Heart left ventricle (tissue), 16 donors: ENCODE measurements at regions not wholly inside any gene's neighbourhood (a gene's known extent, or its start where the extent isn't known, plus 50 kb on each side); places are given as distances from the start of the nearest gene placed in this dataset.

Source experiments
- ATAC-seq, 4 donors: fragments of 200-7000 bp; cut with Tn5 transposase; one replicate each; pipeline ENCODE4 v1.9.1; 2020 to 2022; ENCODE audit warnings: moderate library complexity in 4 of 4, mild to moderate bottlenecking in 3 of 4, moderate number of reproducible peaks in 1 of 4
- DNase-seq, 5 donors: peaks; one replicate each; pipeline ENCODE4 v3.0.0-alpha.2; 2020
- H3K27ac ChIP-seq, 12 donors: fragments of 200-600 bp; sonication (generic) in 4 of 12; one replicate each; pipeline versions ENCODE4 v1.5.0 to v1.8.0; 2016 to 2022; ENCODE audit warnings: mild to moderate bottlenecking in 2 of 12
- H3K27me3 ChIP-seq, 9 donors: fragments of 200-600 bp; sonication (generic) in 2 of 9; one replicate each; pipeline versions ENCODE4 v1.5.1 to v1.8.0; 2016 to 2022; ENCODE audit warnings: mild to moderate bottlenecking in 3 of 9
- H3K36me3 ChIP-seq, 9 donors: fragments of 200-600 bp; sonication (generic) in 2 of 9; one replicate each; pipeline versions ENCODE4 v1.5.0 to v1.8.0; 2018 to 2022; ENCODE audit warnings: mild to moderate bottlenecking in 2 of 9
- H3K4me1 ChIP-seq, 12 donors: fragments of 200-600 bp; sonication (generic) in 4 of 12; one replicate each; pipeline versions ENCODE4 v1.5.0 to v1.8.0; 2016 to 2022; ENCODE audit warnings: mild to moderate bottlenecking in 3 of 12
- H3K4me3 ChIP-seq, 12 donors: fragments of 200-600 bp; sonication (generic) in 4 of 12; one replicate each; pipeline versions ENCODE4 v1.5.0 to v1.8.0; 2017 to 2022; ENCODE audit warnings: mild to moderate bottlenecking in 9 of 12, moderate library complexity in 4 of 12
- H3K9me3 ChIP-seq, 12 donors: fragments of 200-600 bp; sonication (generic) in 4 of 12; one replicate each; pipeline versions ENCODE4 v1.5.0 to v1.8.0; 2016 to 2022; ENCODE audit warnings: mild to moderate bottlenecking in 1 of 12
- POLR2A ChIP-seq, 2 donors: fragments of 450-650 bp; IDR thresholded peaks; one replicate each; pipeline ENCODE4 v1.6.1; 2017; ENCODE audit warnings: antibody characterized with exemption in 2 of 2, mild to moderate bottlenecking in 2 of 2, moderate library complexity in 2 of 2
- WGBS, 4 donors: extraction: QIAGEN DNeasy Blood & Tissue Kit in 2 of 4; methylation state at CpG; one replicate each; pipeline versions ENCODE4 v1.1.5 to v1.1.7; 2013 to 2018; 5-methylcytosine and 5-hydroxymethylcytosine counted together
- intact Hi-C, 10 donors: fragments of 100-400 bp; cut with DNase I; formaldehyde crosslinking; loops; one replicate each; pipeline versions ENCODE4 v1.11.1 to v1.14.2; 2022
- TF ChIP-seq, protein P1 (sequence below), 12 donors: fragments of 200-600 bp; sonication (generic) in 4 of 12; IDR thresholded peaks; one replicate each; pipeline versions ENCODE4 v1.5.0 to v1.8.0; 2018 to 2022; ENCODE audit warnings: antibody characterized with exemption in 12 of 12, mild to moderate bottlenecking in 5 of 12
- donor health status: ischemic (EF 13 %, LVEDD 7.1; RV severe dilation, severe dysfunction).
- donor health status: healthy with polysubstance abuse.
- donor health status: DM: no; HTN: yes; CAD: no.
- donor health status: DM: no; HTN: no; CAD: no.
- donor health status: ischemic (EF 25% LVEDD 6.9; RV normal size, moderate dysfunction).
- donor health status: ischemic (EF 25% LVEDD 5.7; RV mildly dilated, moderate dysfunction).
- donor health status: healthy.
- donor health status: DM: yes; HTN: yes; CAD: no.
- donor health status: ischemic (EF 35%, LVEDD 5.7; RV mildly dilated, moderate dysfunction).
- donor health status: nonischemic (EF 11% LVEDD 7.7; RV severe dilation, severe dysfunction).
- donor health status: DM: yes; HTN: yes; CAD: no.
- donor health status: PGD.
- donor health status: ischemic (EF 29% LVEDD 5.4; RV normal size, mild dysfunction).
- donor health status: nonischemic (EF 23%, LVEDD 6.1; RV moderate dilation, normal function).

DNA sequence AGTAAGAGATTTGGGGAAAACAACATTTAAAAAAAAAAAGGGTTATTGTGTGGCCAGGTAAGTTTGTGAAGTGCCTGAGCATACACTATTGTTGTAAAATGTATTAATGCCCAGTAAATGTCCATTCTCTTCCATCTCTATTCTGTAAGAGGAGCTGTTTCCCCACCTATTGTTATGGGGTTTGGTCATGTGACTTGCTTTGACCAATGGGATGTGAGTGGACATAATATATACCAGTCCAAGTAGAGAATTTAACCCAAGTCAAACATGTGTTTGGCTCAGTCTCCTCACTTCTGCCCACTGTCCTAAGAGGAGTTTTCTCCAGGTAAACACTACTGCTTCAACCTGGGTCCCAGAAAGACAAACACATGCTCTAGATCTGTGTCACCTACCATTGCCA, 377.1 kb downstream of the FOXA2 start:
- Histone ChIP-seq H3K36me3 (no peaks in the 10 kb centered on the region), H3K27me3 (peaks cover 0 to 8% (median 0%) of the 10 kb centered on the region in 9 donors), H3K4me3 (no peak overlapping the region), H3K27ac (no peak overlapping the region), H3K4me1 (no peaks in the 10 kb centered on the region), H3K9me3 (peaks cover 0 to 32% (median 3%) of the 10 kb centered on the region in 12 donors)
- intact Hi-C loops, result no loop called here
- no peak for TF ChIP-seq POLR2A (IDR thresholded peaks at IDR 0.05)
- TF ChIP-seq, protein P1, sequence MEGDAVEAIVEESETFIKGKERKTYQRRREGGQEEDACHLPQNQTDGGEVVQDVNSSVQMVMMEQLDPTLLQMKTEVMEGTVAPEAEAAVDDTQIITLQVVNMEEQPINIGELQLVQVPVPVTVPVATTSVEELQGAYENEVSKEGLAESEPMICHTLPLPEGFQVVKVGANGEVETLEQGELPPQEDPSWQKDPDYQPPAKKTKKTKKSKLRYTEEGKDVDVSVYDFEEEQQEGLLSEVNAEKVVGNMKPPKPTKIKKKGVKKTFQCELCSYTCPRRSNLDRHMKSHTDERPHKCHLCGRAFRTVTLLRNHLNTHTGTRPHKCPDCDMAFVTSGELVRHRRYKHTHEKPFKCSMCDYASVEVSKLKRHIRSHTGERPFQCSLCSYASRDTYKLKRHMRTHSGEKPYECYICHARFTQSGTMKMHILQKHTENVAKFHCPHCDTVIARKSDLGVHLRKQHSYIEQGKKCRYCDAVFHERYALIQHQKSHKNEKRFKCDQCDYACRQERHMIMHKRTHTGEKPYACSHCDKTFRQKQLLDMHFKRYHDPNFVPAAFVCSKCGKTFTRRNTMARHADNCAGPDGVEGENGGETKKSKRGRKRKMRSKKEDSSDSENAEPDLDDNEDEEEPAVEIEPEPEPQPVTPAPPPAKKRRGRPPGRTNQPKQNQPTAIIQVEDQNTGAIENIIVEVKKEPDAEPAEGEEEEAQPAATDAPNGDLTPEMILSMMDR (IDR thresholded peaks at IDR 0.05), result no peak
- ATAC-seq (no peak), DNase-seq (no peak)

DNA sequence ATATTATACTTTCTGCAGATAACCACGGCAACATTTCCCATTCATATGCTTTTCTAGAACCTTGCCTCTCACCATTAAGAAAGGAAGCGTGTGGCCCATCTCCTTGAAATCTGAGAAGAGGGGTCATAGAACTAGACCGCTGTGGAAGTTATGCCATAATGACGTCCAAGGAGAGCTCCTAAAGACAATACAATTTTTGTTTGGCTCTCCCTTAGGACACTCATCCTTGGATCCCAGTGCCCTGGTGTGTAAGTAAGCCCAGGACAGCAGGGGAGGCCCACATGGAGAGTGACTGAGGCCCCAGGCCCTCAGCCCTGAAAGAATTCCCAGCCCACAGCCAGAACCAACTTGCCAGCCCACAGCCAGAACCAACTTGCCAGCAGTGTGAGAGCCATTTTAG, 379.6 kb downstream of the FOXA2 start:
- Histone ChIP-seq H3K4me1 (no peaks in the 10 kb centered on the region), H3K9me3 (peaks cover 0 to 33% (median 3%) of the 10 kb centered on the region in 12 donors), H3K27ac (no peak overlapping the region), H3K4me3 (no peak overlapping the region), H3K27me3 (no peaks in the 10 kb centered on the region), H3K36me3 (no peaks in the 10 kb centered on the region)
- TF ChIP-seq POLR2A (IDR thresholded peaks at IDR 0.05), result no peak
- TF ChIP-seq, protein P1 (IDR thresholded peaks at IDR 0.05), result no peak
- WGBS, 4 donors, result 76 to 77% (median 76%) methylated on average over 4 of the region's 4 CpGs
- intact Hi-C loops, result no loop called here
- ATAC-seq (no peak), DNase-seq (no peak)

DNA sequence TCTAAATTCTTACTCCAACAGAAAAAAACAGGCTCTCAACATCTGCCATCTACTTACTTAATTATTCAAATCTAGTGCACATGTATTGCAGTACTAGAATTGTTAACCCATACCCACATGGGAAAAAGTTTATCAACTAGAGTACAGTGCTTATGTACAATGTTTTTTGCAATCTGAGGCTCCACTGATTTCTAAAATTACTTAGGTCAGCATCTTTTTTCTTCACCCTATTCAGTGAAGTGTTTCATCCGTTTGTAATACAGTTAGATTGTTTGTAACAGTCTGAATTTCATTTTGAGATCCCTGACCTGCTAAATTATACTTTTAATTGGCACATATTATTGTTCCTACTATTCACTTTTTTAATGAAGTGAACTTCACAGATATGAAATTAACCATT, 402.2 kb downstream of the FOXA2 start:
- 38 to 60% (median 45%) methylated on average over 1 of the region's 1 CpG for WGBS, 4 donors
- H3K9me3 ChIP-seq, result peaks cover 0 to 11% (median 0%) of the 10 kb centered on the region in 12 donors
- no peaks in the 10 kb centered on the region for H3K4me1 ChIP-seq
- intact Hi-C loops, result no loop called here
- H3K27me3 ChIP-seq, result no peaks in the 10 kb centered on the region
- no peak for ATAC-seq
- DNase-seq, result no peak
- H3K27ac ChIP-seq, result no peak overlapping the region
- no peaks in the 10 kb centered on the region for H3K36me3 ChIP-seq
- no peak overlapping the region for H3K4me3 ChIP-seq
- TF ChIP-seq, protein P1 (IDR thresholded peaks at IDR 0.05), result no peak
- TF ChIP-seq POLR2A (IDR thresholded peaks at IDR 0.05), result no peak

DNA sequence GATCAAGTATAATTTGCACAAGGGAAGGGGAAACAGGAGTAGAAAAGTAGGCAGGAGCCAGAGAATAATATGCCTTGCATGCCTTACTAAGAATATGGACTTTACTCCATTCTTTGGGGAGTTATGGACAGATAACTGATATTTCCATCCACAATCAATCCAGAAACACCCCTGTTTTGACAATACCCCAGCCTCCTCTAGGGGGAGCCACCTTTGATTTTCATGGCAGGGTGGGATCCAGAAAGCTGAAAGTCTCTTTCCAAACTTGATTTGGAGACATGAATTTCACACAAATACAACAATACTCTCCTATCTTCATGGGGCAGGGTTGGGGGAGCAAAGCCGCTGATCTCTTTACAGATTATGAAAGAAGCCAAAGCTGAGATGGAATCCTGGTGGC, 404.1 kb downstream of the FOXA2 start:
- no peak for ATAC-seq
- WGBS, 4 donors, result 33 to 57% (median 52%) methylated on average over 1 of the region's 1 CpG
- H3K4me3 ChIP-seq, result no peak overlapping the region
- H3K27me3 ChIP-seq, result no peaks in the 10 kb centered on the region
- TF ChIP-seq POLR2A (IDR thresholded peaks at IDR 0.05), result no peak
- TF ChIP-seq, protein P1 (IDR thresholded peaks at IDR 0.05), result no peak
- no peak for DNase-seq
- H3K9me3 ChIP-seq, result peaks cover 0 to 18% (median 2%) of the 10 kb centered on the region in 12 donors
- H3K27ac ChIP-seq, result no peak overlapping the region
- intact Hi-C loops, result no loop called here
- no peaks in the 10 kb centered on the region for H3K4me1 ChIP-seq
- H3K36me3 ChIP-seq, result no peaks in the 10 kb centered on the region
